ENCODE measurements at regions not wholly inside any gene's neighbourhood (a gene's known extent, or its start where the extent isn't known, plus 50 kb on each side); places are given as distances from the start of the nearest gene placed in this dataset.

- 19 to 23% methylated on average over 1 of the region's 1 CpG for WGBS, 2 experiments (ENCODE audit: low coverage in 1 of 2, low lambda C conversion rate in 2 of 2, missing lambda C conversion rate in 2 of 2)
- no peaks in the 10 kb centered on the region for H4K20me1 ChIP-seq (ENCODE audit: insufficient read depth)
- H3K27ac ChIP-seq: no peak overlapping the region
- H2AFZ ChIP-seq: no peak overlapping the region
- H3K9me3 ChIP-seq (ENCODE audit: low read depth): no peaks in the 10 kb centered on the region
- peak; percentile 29 for DNase-seq
- H3K9ac ChIP-seq: no peak overlapping the region
- H3K4me2 ChIP-seq (ENCODE audit: unreplicated experiment): no peak overlapping the region
- H3K36me3 ChIP-seq (ENCODE audit: low read depth): no peaks in the 10 kb centered on the region
- H3K9me2 ChIP-seq (ENCODE audit: insufficient read depth): no peaks in the 10 kb centered on the region
- in situ Hi-C loops (cut with MboI): no loop called here
- H3K4me1 ChIP-seq (ENCODE audit: insufficient read depth): 0 out of 2 replicates have a peak, but pooled peaks cover 8% of the 10 kb centered on the region
- H3K79me2 ChIP-seq (ENCODE audit: insufficient read depth): no peaks in the 10 kb centered on the region
- H3K4me3 ChIP-seq: no peak overlapping the region
- H3F3A ChIP-seq (ENCODE audit: insufficient read depth): 0 out of 2 replicates have a peak, but pooled peaks cover 7% of the 10 kb centered on the region
- no peaks in the 10 kb centered on the region for H3K27me3 ChIP-seq (replicated peaks; ENCODE audit: insufficient read depth)
- no peak for TF ChIP-seq EZH2phosphoT487 (IDR thresholded peaks at IDR 0.05; ENCODE audit: insufficient read depth, low read depth)
- TF ChIP-seq EZH2 (IDR thresholded peaks at IDR 0.05; ENCODE audit: insufficient read depth, poor library complexity, severe bottlenecking): no peak
Observed at GRCh38 chr2:150856596-150857281, 369.3 kb upstream of the RND3 start.

- no peaks in the 10 kb centered on the region for H3K36me3 ChIP-seq (ENCODE audit: low read depth)
- TF ChIP-seq EZH2phosphoT487 (IDR thresholded peaks at IDR 0.05; ENCODE audit: insufficient read depth, low read depth) (no peak), EZH2 (IDR thresholded peaks at IDR 0.05; ENCODE audit: insufficient read depth, poor library complexity, severe bottlenecking) (no peak)
- H2AFZ ChIP-seq: no peak overlapping the region
- H4K20me1 ChIP-seq (ENCODE audit: insufficient read depth): no peaks in the 10 kb centered on the region
- H3K4me2 ChIP-seq (ENCODE audit: unreplicated experiment): no peak overlapping the region
- H3K4me3 ChIP-seq: no peak overlapping the region
- DNase-seq: no peak
- 77 to 81% methylated on average over 2 of the region's 2 CpGs for WGBS, 2 experiments (ENCODE audit: low coverage in 1 of 2, low lambda C conversion rate in 2 of 2, missing lambda C conversion rate in 2 of 2)
- no peaks in the 10 kb centered on the region for H3K9me3 ChIP-seq (ENCODE audit: low read depth)
- H3K27ac ChIP-seq: no peak overlapping the region
- H3F3A ChIP-seq (ENCODE audit: insufficient read depth): 0 out of 2 replicates have a peak, but pooled peaks cover 7% of the 10 kb centered on the region
- no peaks in the 10 kb centered on the region for H3K9me2 ChIP-seq (ENCODE audit: insufficient read depth)
- 0 out of 2 replicates have a peak, but pooled peaks cover 8% of the 10 kb centered on the region for H3K4me1 ChIP-seq (ENCODE audit: insufficient read depth)
- in situ Hi-C loops (cut with MboI): no loop called here
- no peaks in the 10 kb centered on the region for H3K79me2 ChIP-seq (ENCODE audit: insufficient read depth)
- H3K27me3 ChIP-seq (replicated peaks; ENCODE audit: insufficient read depth): no peaks in the 10 kb centered on the region
- no peak overlapping the region for H3K9ac ChIP-seq
Observed at GRCh38 chr2:150853263-150853662, 365.8 kb upstream of the RND3 start.

- in situ Hi-C loops (cut with MboI): no loop called here
Observed at GRCh38 chr2:150850641-150851040, 363.2 kb upstream of the RND3 start.

GRCh38 chr2:150847578-150847977 lies 360.1 kb upstream of the RND3 start:
- Histone ChIP-seq H4K20me1 (ENCODE audit: insufficient read depth) (no peaks in the 10 kb centered on the region), H3K9me2 (ENCODE audit: insufficient read depth) (no peaks in the 10 kb centered on the region), H3K27ac (no peak overlapping the region), H3K36me3 (ENCODE audit: low read depth) (no peaks in the 10 kb centered on the region), H3K9ac (no peak overlapping the region), H3K27me3 (replicated peaks; ENCODE audit: insufficient read depth) (no peaks in the 10 kb centered on the region), H3K9me3 (ENCODE audit: low read depth) (no peaks in the 10 kb centered on the region), H2AFZ (no peak overlapping the region), H3K4me2 (ENCODE audit: unreplicated experiment) (no peak overlapping the region), H3K4me3 (no peak overlapping the region), H3F3A (ENCODE audit: insufficient read depth) (no peaks in the 10 kb centered on the region), H3K79me2 (ENCODE audit: insufficient read depth) (no peaks in the 10 kb centered on the region), H3K4me1 (ENCODE audit: insufficient read depth) (no peaks in the 10 kb centered on the region)
- no peak for TF ChIP-seq EZH2phosphoT487 (IDR thresholded peaks at IDR 0.05; ENCODE audit: insufficient read depth, low read depth)
- no peak for TF ChIP-seq EZH2 (IDR thresholded peaks at IDR 0.05; ENCODE audit: insufficient read depth, poor library complexity, severe bottlenecking)
- DNase-seq: no peak
- in situ Hi-C loops (cut with MboI): no loop called here
- WGBS, 2 experiments (ENCODE audit: low coverage in 1 of 2, low lambda C conversion rate in 2 of 2, missing lambda C conversion rate in 2 of 2): 83 to 84% methylated on average over 3 of the region's 3 CpGs

More at GRCh38 chr2:150850641-150851040, 363.2 kb upstream of the RND3 start:
- no peak for TF ChIP-seq EZH2 (IDR thresholded peaks at IDR 0.05; ENCODE audit: insufficient read depth, poor library complexity, severe bottlenecking)
- TF ChIP-seq EZH2phosphoT487 (IDR thresholded peaks at IDR 0.05; ENCODE audit: insufficient read depth, low read depth): no peak
- no peaks in the 10 kb centered on the region for H3K27me3 ChIP-seq (replicated peaks; ENCODE audit: insufficient read depth)
- H3K27ac ChIP-seq: no peak overlapping the region
- H3K4me2 ChIP-seq (ENCODE audit: unreplicated experiment): no peak overlapping the region
- no peak overlapping the region for H2AFZ ChIP-seq
- H3K79me2 ChIP-seq (ENCODE audit: insufficient read depth): no peaks in the 10 kb centered on the region
- no peaks in the 10 kb centered on the region for H3F3A ChIP-seq (ENCODE audit: insufficient read depth)
- no peak overlapping the region for H3K4me3 ChIP-seq
- no peak for DNase-seq
- H3K4me1 ChIP-seq (ENCODE audit: insufficient read depth): no peaks in the 10 kb centered on the region
- no peaks in the 10 kb centered on the region for H3K9me3 ChIP-seq (ENCODE audit: low read depth)
- no peaks in the 10 kb centered on the region for H4K20me1 ChIP-seq (ENCODE audit: insufficient read depth)
- H3K9ac ChIP-seq: no peak overlapping the region
- no peaks in the 10 kb centered on the region for H3K9me2 ChIP-seq (ENCODE audit: insufficient read depth)
- no peaks in the 10 kb centered on the region for H3K36me3 ChIP-seq (ENCODE audit: low read depth)
